IPS-20b (cell line): ENCODE measurements at regions not wholly inside any gene's neighbourhood (a gene's known extent, or its start where the extent isn't known, plus 50 kb on each side); places are given as distances from the start of the nearest gene placed in this dataset.
"Not testable (repeated sequence)": the region's sequence is repeated elsewhere in the genome, so short reads cannot be mapped to it uniquely, and the experiment has no call there.

Experiments
- H3K27ac ChIP-seq: one replicate; pipeline ENCODE4 v1.5.1; 2013; ENCODE audit warnings: low read length
- H3K27me3 ChIP-seq: 2 replicates; pipeline ENCODE4 v1.6.1; 2013; ENCODE audit warnings: mild to moderate bottlenecking, low read length, inconsistent platforms; ENCODE audit not compliant: insufficient read depth
- H3K36me3 ChIP-seq: 2 replicates; pipeline ENCODE4 v1.6.1; 2013; ENCODE audit warnings: low read depth, mild to moderate bottlenecking, inconsistent platforms, low read length, moderate library complexity; ENCODE audit not compliant: insufficient read depth
- H3K4me1 ChIP-seq: 2 replicates; pipeline ENCODE4 v1.6.1; 2013; ENCODE audit warnings: mild to moderate bottlenecking, control low read depth, inconsistent platforms, low read length, moderate library complexity; ENCODE audit not compliant: insufficient read depth
- H3K4me3 ChIP-seq: 2 replicates; pipeline ENCODE4 v1.5.1; 2013; ENCODE audit warnings: mild to moderate bottlenecking, low read length, inconsistent platforms
- H3K9ac ChIP-seq: 2 replicates; pipeline ENCODE4 v1.6.1; 2013; ENCODE audit warnings: low read depth, mild to moderate bottlenecking, inconsistent platforms, low read length, moderate library complexity
- H3K9me3 ChIP-seq: 2 replicates; pipeline ENCODE4 v1.6.1; 2013; ENCODE audit warnings: mild to moderate bottlenecking, low read depth, low read length, inconsistent platforms; ENCODE audit not compliant: insufficient read depth

- H3K36me3 ChIP-seq, result no peaks in the 10 kb centered on the region
- no peaks in the 10 kb centered on the region for H3K27me3 ChIP-seq
- no peak overlapping the region for H3K27ac ChIP-seq
- H3K9ac ChIP-seq, result no peak overlapping the region
- H3K9me3 ChIP-seq, result no peaks in the 10 kb centered on the region
- H3K4me1 ChIP-seq, result no peaks in the 10 kb centered on the region
- no peak overlapping the region for H3K4me3 ChIP-seq
Measured at GRCh38 chr14:23766737-23767401, 130.7 kb downstream of the DHRS2 start.

- not testable (repeated sequence) for H3K27me3 ChIP-seq, H3K27ac ChIP-seq, H3K4me3 ChIP-seq, H3K4me1 ChIP-seq, H3K9me3 ChIP-seq, H3K9ac ChIP-seq, H3K36me3 ChIP-seq
Measured at GRCh38 chr14:23769221-23769728, 133.1 kb downstream of the DHRS2 start.

GRCh38 chr14:23773981-23774380 lies 137.8 kb downstream of the DHRS2 start:
- Histone ChIP-seq H3K27me3 (no peaks in the 10 kb centered on the region), H3K9me3 (no peaks in the 10 kb centered on the region), H3K27ac (no peak overlapping the region), H3K4me1 (no peaks in the 10 kb centered on the region), H3K36me3 (no peaks in the 10 kb centered on the region), H3K4me3 (no peak overlapping the region), H3K9ac (no peak overlapping the region)

GRCh38 chr14:23776296-23776695 lies 140.1 kb downstream of the DHRS2 start:
- Histone ChIP-seq H3K27ac (no peak overlapping the region), H3K36me3 (no peaks in the 10 kb centered on the region), H3K9me3 (no peaks in the 10 kb centered on the region), H3K4me3 (no peak overlapping the region), H3K9ac (no peak overlapping the region), H3K27me3 (no peaks in the 10 kb centered on the region), H3K4me1 (no peaks in the 10 kb centered on the region)

GRCh38 chr14:23785208-23785607 lies 149.0 kb downstream of the DHRS2 start:
- Histone ChIP-seq H3K27me3 (no peaks in the 10 kb centered on the region), H3K27ac (no peak overlapping the region), H3K4me1 (no peaks in the 10 kb centered on the region), H3K9me3 (no peaks in the 10 kb centered on the region), H3K9ac (no peak overlapping the region), H3K36me3 (no peaks in the 10 kb centered on the region), H3K4me3 (no peak overlapping the region)

DNA sequence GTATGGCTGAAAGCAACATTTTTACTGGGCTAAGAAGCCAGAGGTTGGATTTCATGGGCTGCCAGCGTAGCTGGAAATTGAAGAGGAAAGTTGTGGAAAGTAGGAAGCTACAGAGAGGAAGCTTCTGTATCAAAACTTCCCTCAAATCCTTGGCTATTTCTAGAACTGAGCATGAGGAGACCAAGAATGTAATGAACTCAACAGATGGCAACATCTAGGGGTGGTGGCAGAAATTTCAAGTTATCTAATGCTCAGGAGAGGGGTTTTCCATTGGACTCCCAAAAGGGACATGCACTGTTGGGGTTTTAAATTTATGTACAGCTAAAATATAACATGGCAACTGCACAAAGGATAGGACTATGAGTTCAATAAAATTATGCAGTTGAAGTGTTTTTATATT lies 151.3 kb downstream of the DHRS2 start:
- no peaks in the 10 kb centered on the region for H3K36me3 ChIP-seq
- no peak overlapping the region for H3K9ac ChIP-seq
- H3K27me3 ChIP-seq, result no peaks in the 10 kb centered on the region
- no peak overlapping the region for H3K4me3 ChIP-seq
- H3K27ac ChIP-seq, result no peak overlapping the region
- no peaks in the 10 kb centered on the region for H3K9me3 ChIP-seq
- no peaks in the 10 kb centered on the region for H3K4me1 ChIP-seq

- H3K4me3 ChIP-seq, result no peak overlapping the region
- no peaks in the 10 kb centered on the region for H3K36me3 ChIP-seq
- no peak overlapping the region for H3K27ac ChIP-seq
- H3K9me3 ChIP-seq, result no peaks in the 10 kb centered on the region
- no peak overlapping the region for H3K9ac ChIP-seq
- no peaks in the 10 kb centered on the region for H3K4me1 ChIP-seq
- no peaks in the 10 kb centered on the region for H3K27me3 ChIP-seq
Measured at GRCh38 chr14:23789696-23790095, 153.5 kb downstream of the DHRS2 start.

GRCh38 chr14:23793532-23793931 lies 157.4 kb downstream of the DHRS2 start:
- no peaks in the 10 kb centered on the region for H3K36me3 ChIP-seq
- H3K27me3 ChIP-seq, result no peaks in the 10 kb centered on the region

DNA sequence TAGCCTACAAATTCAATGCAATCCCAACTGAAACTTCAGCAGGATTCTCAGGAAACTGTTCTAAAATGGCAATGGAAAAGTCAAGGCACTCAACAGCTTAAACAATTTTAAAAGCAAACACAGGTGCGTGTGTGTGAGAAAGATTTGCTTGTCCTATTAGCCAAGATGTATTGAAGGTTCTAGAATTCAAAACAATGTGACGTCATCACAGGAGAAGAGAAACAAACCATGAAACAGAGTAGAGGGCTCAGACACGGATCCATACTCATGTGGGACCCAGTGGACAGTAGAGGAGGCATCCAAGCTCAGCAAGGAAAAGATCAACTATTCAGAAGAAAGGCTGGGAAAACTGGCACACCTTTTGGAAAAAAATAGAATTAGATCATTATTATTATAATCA lies 152.8 kb upstream of the DHRS4 start:
- H3K4me1 ChIP-seq, result no peaks in the 10 kb centered on the region
- H3K27me3 ChIP-seq, result no peaks in the 10 kb centered on the region
- H3K9me3 ChIP-seq, result no peaks in the 10 kb centered on the region
- no peak overlapping the region for H3K9ac ChIP-seq
- H3K4me3 ChIP-seq, result no peak overlapping the region
- no peak overlapping the region for H3K27ac ChIP-seq
- H3K36me3 ChIP-seq, result no peaks in the 10 kb centered on the region

More at GRCh38 chr14:23793532-23793931, 157.4 kb downstream of the DHRS2 start:
- no peak overlapping the region for H3K9ac ChIP-seq
- H3K4me3 ChIP-seq, result no peak overlapping the region
- H3K9me3 ChIP-seq, result no peaks in the 10 kb centered on the region
- H3K4me1 ChIP-seq, result no peaks in the 10 kb centered on the region
- no peak overlapping the region for H3K27ac ChIP-seq

DNA sequence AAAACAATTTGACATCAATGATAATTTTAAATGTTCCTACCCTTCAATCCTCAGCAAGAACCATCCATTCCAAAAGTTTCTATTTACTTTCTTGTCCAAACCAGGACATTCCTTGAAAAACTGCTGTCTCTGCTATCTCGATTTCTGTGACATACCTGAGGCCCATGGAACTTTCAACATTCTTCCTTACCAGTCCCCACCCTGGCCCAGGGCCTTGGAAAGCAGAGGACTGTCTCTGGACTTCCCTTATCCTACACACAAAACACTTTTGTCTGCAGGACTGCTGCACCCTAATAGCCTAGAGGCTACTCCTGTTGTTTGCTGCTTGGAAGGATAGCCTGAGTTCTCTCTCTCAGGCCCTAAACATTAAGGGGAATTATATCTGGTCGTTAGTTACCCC lies 151.8 kb upstream of the DHRS4 start:
- Histone ChIP-seq H3K9me3 (no peaks in the 10 kb centered on the region), H3K4me3 (no peak overlapping the region), H3K36me3 (no peaks in the 10 kb centered on the region), H3K9ac (no peak overlapping the region), H3K4me1 (no peaks in the 10 kb centered on the region), H3K27ac (no peak overlapping the region), H3K27me3 (no peaks in the 10 kb centered on the region)

GRCh38 chr14:23804817-23805216 lies 148.8 kb upstream of the DHRS4 start:
- Histone ChIP-seq H3K36me3 (no peaks in the 10 kb centered on the region), H3K4me1 (no peaks in the 10 kb centered on the region), H3K27ac (no peak overlapping the region), H3K9me3 (no peaks in the 10 kb centered on the region), H3K4me3 (no peak overlapping the region), H3K27me3 (no peaks in the 10 kb centered on the region), H3K9ac (no peak overlapping the region)

DNA sequence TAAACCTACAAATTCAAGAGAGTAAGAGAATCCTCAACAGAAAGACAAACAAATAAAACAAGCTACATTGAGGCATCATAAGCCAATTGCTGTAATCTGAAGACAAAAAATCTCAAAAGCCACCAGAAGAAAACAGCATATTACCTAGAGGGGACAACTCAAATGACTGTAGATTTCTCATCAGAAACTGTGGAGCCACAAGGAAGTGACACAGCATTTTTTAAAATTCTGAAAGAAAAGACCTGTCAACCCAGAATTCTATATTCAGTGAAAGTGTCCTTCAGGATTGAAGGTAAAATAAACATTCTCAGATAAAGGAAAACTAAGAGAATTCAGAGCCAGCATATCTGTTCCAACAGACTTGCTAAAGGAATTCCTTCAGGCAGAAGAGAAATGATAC lies 147.8 kb upstream of the DHRS4 start:
- no peak overlapping the region for H3K27ac ChIP-seq

More for the DNA sequence above, 147.8 kb upstream of the DHRS4 start:
- Histone ChIP-seq H3K4me1 (no peaks in the 10 kb centered on the region), H3K27me3 (no peaks in the 10 kb centered on the region), H3K36me3 (no peaks in the 10 kb centered on the region), H3K9me3 (no peaks in the 10 kb centered on the region), H3K4me3 (no peak overlapping the region), H3K9ac (no peak overlapping the region)
